ENCODE measurements at regions not wholly inside any gene's neighbourhood (a gene's known extent, or its start where the extent isn't known, plus 50 kb on each side); places are given as distances from the start of the nearest gene placed in this dataset.
"Not testable (repeated sequence)": the region's sequence is repeated elsewhere in the genome, so short reads cannot be mapped to it uniquely, and the experiment has no call there.

DNA sequence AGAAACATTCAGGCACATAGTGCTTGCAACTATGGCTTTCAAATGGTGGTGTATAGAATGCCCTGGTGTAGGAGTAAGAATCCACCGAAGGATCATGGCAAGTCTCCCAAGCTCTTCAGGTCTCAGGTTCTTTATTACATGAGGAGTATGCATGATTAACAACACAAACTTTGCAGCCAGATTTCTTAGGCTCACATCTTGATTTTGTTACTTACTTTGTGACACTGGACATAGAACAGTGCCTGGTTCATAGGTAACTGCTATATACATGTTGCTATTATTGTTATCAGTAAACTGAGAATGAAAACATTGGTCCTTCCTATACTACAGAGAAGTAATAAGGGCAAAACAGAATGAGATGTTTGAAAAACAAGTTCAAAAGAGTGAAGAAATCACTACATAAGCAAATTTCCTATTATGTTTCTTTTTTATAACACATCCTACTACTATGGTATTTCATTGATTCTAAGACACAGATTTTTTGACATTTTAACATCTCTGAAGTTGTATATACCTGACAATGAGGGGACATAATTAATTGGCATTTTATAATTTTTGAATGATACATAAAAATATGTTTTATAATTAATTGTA, 284.9 kb downstream of the C1D start:
- DNase-seq (ENCODE audit: low spot score) = no peak

DNA sequence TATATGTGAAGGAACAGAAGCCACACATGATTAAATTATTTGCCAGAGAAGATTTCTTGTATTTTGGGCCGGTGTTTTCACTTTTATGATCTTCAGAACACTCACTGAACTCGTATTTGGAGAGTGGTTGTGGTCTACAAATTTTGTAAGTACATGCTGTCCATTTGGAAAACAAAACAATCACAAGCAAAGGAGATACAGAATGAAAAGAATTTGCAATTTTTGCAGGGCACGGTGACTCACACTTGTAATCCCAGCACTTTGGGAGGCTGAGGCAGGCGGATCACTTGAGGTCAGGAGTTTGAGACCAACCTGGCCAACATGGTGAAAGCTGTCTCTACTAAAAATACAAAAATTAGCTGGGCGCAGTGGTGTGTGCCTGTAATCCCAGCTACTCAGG, 282.0 kb downstream of the C1D start:
- not testable (repeated sequence) for DNase-seq (ENCODE audit: low spot score)

- DNase-seq (ENCODE audit: low spot score) = no peak
Observed at GRCh38 chr2:67782443-67782842, 280.4 kb downstream of the C1D start.

GRCh38 chr2:67783026-67783425, 279.8 kb downstream of the C1D start:
- no peak for DNase-seq (ENCODE audit: low spot score)

DNA sequence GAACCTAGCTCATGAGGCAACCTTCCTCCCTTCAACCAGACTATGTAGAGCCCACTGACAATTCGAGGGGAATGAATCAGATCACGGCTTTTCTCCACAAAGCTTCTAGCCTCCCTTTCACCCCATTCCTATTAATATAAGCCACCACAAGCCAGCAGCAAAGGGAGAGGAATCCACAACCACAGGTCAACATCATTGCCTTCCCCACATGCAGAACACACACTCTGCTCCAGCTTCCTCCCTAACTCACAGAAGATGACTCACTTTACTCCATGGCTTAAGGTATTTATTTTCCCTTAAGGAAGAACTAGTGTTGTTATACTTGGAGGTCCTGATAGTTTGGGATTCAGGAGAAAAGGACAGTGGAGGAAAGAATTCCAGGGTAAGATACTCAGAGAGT, 272.2 kb downstream of the C1D start:
- no peak for DNase-seq (ENCODE audit: low spot score)

DNA sequence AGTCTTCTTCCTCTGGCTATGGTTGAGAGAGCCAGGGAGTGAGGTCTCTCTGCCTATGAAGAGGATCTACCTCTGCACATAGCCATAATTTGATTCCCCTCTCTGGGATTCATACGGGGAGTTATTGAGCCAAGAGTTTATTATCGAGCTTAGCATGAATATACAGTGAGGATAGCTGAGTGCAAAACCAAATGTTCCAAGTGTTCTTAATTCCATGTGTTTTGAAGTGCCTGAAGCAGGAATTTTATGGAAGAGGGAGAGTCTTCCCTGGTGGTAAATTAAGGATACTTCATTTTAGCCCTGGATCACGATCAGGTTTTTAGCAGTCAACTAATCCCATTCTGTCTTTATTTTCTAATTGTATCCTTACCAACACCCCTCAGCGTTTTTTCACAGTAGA, 270.6 kb downstream of the C1D start:
- no peak for DNase-seq (ENCODE audit: low spot score)

- DNase-seq (ENCODE audit: low spot score) = no peak
Observed at GRCh38 chr2:67792681-67793091, 270.1 kb downstream of the C1D start.

DNA sequence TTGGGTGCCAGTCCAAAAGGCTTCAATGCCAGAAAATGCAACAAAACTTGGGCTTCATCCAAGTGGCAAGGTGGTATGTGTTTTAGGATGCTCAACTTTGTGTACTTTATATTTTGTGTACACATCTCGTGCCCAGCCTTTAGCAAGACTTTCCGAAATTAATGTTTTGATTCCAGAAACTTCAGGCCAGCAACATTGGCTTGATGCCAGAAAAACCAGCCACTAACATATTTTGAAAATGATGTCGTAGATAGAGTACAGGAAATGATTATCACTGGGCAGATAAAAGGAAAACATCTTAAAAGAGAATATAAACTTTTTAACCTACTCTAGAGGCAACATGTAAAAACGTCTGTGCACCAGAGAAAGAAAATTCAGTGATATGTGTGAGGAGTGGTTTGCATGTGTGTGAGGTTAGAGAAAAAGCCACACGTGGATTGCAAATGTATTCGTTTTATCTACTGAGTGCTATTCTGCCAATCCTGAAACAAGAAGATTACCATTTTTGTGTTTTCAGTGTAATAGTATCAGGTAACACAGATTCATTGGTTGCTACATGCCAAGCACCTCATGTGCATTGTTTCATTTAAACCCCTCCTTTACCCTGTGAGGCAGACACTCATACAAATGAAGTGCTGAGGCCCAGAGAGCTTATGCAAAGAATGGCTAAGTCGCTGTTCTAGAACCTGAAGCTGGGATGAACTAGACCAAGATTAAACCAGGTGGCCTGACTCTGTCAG, 264.8 kb downstream of the C1D start:
- no peak for DNase-seq (ENCODE audit: low spot score)

DNA sequence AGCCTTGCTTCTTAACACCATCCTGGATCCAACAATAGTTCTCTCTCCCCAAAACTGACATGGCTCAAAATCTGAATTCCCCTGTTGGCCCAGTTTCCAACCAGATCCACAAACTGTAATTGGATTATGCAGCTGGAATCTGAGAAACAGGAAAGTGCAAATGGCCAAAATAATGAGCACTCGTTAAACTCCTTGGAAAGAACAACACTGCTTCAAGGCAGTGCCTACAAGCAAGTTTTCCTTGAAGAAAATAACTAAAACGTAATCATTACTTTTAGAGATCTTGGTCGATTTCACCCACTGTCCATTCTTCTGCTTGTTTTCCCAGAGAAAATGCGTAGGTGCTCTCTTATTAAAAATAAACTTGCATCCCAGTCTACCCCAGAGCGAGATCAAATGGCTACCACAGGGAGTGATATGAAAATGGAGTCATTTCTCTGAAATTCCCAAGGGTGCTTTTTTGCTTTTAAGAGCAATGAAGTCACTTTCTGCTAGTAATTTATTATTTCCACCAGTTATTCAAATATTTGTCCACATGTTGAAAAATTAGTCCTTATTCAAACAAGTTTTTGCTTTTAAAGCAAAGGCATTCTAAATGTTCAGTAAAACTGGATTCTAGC, 264.2 kb downstream of the C1D start:
- DNase-seq (ENCODE audit: low spot score) = no peak

DNA sequence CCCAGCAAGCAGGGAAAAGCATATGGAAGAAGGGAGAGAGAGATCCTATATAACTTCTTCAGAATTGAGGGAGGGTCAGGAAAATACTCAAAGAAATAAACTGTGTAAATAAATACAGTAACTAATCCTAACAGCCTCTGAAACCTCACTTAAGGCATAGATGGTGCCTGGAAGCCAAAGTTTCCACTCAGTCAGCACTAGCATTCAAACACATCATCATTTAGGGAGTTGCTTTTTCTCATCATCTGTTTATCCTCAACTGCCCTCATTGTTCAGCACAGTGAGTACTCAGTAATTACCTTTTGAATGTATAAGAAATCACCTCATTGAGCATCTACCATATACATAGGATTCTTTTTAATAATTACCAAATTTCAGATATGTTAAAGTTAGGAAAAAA, 262.9 kb downstream of the C1D start:
- no peak for DNase-seq (ENCODE audit: low spot score)

GRCh38 chr2:67802291-67802690, 260.5 kb downstream of the C1D start:
- DNase-seq (ENCODE audit: low spot score) = no peak

DNA sequence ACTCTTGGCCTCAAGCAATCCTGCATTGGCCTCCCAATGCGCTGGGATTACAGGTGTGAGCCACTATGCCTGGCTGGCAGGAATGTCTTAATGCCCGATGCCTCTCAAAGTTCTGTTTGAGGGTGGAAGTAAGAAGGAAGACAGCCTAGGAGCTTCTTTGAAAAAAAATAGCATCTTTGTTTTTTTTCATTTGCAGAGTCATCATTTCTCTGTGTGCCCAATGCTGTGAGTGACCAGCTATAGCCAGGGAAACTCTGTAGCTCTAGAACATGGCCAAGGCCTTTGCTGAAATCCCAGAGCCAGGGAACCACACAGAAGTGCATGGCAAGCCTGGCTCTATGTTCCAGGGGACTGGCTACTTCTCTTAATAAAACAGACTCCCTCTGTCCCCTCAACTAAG, 260.0 kb downstream of the C1D start:
- no peak for DNase-seq (ENCODE audit: low spot score)

DNA sequence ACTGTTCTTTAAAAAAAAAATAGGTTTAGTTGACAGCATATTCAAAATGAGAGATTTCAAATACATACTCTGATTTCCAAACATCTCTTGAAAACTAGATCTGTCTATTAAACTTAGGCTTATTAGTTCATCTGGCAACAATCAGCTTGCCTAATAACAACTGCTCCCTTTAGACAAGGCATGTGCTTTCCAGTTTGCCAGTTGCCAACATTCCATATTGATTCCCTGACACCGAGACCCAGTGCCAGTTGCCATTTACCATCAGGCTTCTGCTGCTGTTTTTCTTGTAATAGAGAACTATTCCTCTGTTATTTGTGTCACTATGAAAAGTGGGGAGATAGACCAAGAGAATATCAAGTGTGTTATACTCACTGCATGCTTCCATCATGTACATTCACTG, 256.0 kb downstream of the C1D start:
- no peak for DNase-seq (ENCODE audit: low spot score)

DNA sequence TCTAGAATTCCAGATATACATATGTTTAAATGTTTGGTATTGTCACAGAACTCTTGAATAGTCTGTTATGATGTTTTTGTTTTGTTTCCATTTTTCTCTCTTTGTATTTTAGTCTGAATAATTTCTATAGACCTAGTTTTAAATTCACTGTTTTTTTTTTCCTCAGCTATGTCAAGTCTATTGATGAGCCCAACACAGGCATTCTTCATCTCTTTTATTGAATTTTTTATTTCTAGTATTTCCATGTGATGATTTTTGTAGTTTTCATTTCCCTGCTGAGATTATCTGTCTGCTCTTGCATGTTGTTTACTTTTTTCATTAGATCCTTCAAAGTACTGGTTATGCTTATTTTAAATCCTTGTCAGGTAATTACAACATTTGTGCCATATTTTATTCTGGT, 254.7 kb downstream of the C1D start:
- no peak for DNase-seq (ENCODE audit: low spot score)

DNA sequence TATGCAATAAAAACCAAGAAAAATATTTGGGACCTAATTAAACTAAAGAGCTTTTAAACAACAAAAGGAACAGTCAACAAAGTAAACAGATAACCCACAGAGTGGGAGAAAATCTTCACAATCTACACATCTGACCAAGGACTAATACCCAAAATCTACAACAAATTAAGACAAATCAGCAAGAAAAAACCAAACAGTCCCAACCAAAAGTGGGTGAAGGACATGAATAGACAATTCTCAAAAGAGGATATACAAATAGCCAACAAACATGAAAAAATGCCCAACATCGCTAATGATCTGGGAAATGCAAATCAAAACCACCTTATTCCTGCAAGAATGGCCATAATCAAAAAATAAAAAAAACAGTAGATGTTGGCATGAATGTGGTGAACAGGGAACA, 250.1 kb downstream of the C1D start:
- DNase-seq (ENCODE audit: low spot score) = no peak

DNA sequence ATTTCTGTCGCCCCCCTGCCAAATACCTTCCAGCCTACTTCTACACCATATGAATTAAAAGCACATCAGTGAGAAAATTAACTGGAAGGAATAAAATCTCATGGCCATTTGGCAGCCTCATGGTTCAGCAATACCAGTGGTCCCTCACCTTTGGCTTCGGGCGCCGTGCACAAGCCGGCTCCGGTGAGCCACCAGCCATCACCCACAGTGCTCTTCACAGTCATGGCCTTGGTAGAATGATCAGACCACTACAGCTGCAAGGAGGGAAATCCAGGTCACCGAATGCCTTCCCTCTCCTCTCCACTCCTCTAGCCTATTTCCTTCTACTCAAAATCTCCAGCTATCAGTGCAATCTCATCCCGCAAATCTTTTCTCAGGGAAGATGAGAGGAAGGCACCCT, 239.1 kb downstream of the C1D start:
- no peak for DNase-seq (ENCODE audit: low spot score)

DNA sequence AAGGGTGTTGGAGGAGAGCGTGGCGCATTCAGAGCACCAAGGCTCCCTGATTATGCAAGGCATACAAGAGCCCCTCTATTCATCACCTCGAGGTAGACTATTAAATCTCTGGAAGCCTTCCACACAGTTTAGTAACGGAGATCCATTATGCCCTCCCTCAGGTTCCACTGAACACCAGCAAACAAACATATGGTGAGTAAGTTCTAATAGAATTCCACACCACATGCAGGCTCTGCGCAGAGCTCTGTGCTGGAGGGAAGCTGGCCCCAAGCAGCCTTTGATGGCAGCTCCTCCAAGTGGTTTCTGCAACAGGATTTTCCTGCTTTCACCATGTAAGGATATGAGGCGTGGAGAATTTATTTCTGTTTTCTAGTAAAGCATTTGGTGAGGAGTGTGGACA, 238.6 kb downstream of the C1D start:
- no peak for DNase-seq (ENCODE audit: low spot score)

GRCh38 chr2:67825476-67825875, 237.3 kb downstream of the C1D start:
- no peak for DNase-seq (ENCODE audit: low spot score)

- no peak for DNase-seq (ENCODE audit: low spot score)
Observed at GRCh38 chr2:67828066-67828465, 234.7 kb downstream of the C1D start.

GRCh38 chr2:67829470-67829869, 233.3 kb downstream of the C1D start:
- DNase-seq (ENCODE audit: low spot score) = no peak

GRCh38 chr2:67833632-67834031, 229.2 kb downstream of the C1D start:
- DNase-seq (ENCODE audit: low spot score) = no peak

DNA sequence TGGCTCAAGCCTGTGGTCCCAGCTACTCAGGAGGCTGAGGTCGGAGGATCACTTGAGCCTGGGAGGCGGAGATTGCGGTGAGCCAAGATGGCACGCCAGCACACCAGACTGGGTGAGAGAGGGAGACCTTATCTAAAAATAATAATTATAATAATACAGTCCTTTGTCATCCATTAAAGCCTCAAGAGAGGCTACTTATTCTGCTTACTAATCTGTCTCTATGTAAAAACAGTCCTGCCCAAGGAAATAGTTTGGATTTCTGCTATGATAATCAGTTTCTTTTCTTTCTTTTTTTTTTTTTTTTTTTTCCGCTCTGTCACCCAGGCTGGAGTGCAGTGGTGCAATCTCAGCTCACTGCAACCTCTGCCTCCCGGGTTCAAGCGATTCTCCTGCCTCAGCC, 228.3 kb downstream of the C1D start:
- DNase-seq (ENCODE audit: low spot score) = no peak

- DNase-seq (ENCODE audit: low spot score) = no peak
Observed at GRCh38 chr2:67835266-67835665, 227.5 kb downstream of the C1D start.

DNA sequence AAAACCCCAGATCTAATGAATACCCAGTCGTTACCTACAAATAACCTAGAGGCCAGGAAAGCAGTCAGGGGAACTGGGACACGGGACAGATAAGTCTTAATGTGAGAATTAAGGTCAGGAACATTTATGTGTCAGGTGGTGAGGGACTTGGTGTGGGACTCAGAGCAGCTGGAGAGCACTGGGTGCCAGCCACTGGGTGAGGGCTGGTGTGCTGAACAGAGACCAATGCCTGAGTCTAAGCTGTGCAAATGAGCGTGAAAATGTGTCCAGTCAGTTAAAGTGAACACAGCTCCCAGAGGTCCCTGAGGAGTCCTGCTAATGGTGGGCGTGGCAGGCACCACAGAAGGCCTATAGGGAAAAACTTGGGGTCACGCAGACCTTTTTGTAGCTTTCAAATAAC, 225.9 kb downstream of the C1D start:
- DNase-seq (ENCODE audit: low spot score) = no peak
